Right kidney (tissue), 1 donor: ENCODE measurements at regions not wholly inside any gene's neighbourhood (a gene's known extent, or its start where the extent isn't known, plus 50 kb on each side); places are given as distances from the start of the nearest gene placed in this dataset.
"Not testable (repeated sequence)": the region's sequence is repeated elsewhere in the genome, so short reads cannot be mapped to it uniquely, and the experiment has no call there.

Experiments used
- DNase-seq: peaks from one replicate; pipeline ENCODE4 v3.0.0-alpha.2; 2016

- DNase-seq, result no peak
Measured at GRCh38 chr5:123937230-123937629, 425.3 kb downstream of the CSNK1G3 start.

GRCh38 chr5:123936548-123936947, 424.6 kb downstream of the CSNK1G3 start:
- no peak for DNase-seq

- DNase-seq, result not testable (repeated sequence)
Measured at GRCh38 chr5:123933812-123934211, 421.8 kb downstream of the CSNK1G3 start.

GRCh38 chr5:123929055-123929474, 417.1 kb downstream of the CSNK1G3 start:
- DNase-seq, result no peak

- DNase-seq, result no peak
Measured at GRCh38 chr5:123928401-123928800, 416.4 kb downstream of the CSNK1G3 start.

GRCh38 chr5:123921193-123921592, 409.2 kb downstream of the CSNK1G3 start:
- no peak for DNase-seq

- peak; percentile 37 for DNase-seq
Measured at GRCh38 chr5:123916345-123917121, 404.6 kb downstream of the CSNK1G3 start.

- no peak for DNase-seq
Measured at GRCh38 chr5:123914333-123914732, 402.4 kb downstream of the CSNK1G3 start.

GRCh38 chr5:123907349-123907748, 395.4 kb downstream of the CSNK1G3 start:
- no peak for DNase-seq

GRCh38 chr5:123906698-123907295, 394.8 kb downstream of the CSNK1G3 start:
- DNase-seq, result no peak

GRCh38 chr5:123885081-123885480, 373.1 kb downstream of the CSNK1G3 start:
- no peak for DNase-seq

- no peak for DNase-seq
Measured at GRCh38 chr5:123882965-123883345, 371.0 kb downstream of the CSNK1G3 start.

GRCh38 chr5:123882319-123882964, 370.5 kb downstream of the CSNK1G3 start:
- DNase-seq, result no peak

- no peak for DNase-seq
Measured at GRCh38 chr5:123881759-123882244, 369.8 kb downstream of the CSNK1G3 start.

GRCh38 chr5:123880875-123881274, 368.9 kb downstream of the CSNK1G3 start:
- DNase-seq, result no peak

- no peak for DNase-seq
Measured at GRCh38 chr5:123879071-123879470, 367.1 kb downstream of the CSNK1G3 start.

GRCh38 chr5:123876276-123876790, 364.4 kb downstream of the CSNK1G3 start:
- DNase-seq, result no peak

- DNase-seq, result peak; percentile 61
Measured at GRCh38 chr5:123875561-123876275, 363.7 kb downstream of the CSNK1G3 start.

- DNase-seq, result peak; percentile 56
Measured at GRCh38 chr5:123874600-123875201, 362.7 kb downstream of the CSNK1G3 start.

GRCh38 chr5:123873846-123874245, 361.9 kb downstream of the CSNK1G3 start:
- no peak for DNase-seq

GRCh38 chr5:123871373-123871772, 359.4 kb downstream of the CSNK1G3 start:
- no peak for DNase-seq

GRCh38 chr5:123868881-123869280, 356.9 kb downstream of the CSNK1G3 start:
- no peak for DNase-seq
